ENCODE measurements at regions not wholly inside any gene's neighbourhood (a gene's known extent, or its start where the extent isn't known, plus 50 kb on each side); places are given as distances from the start of the nearest gene placed in this dataset.

DNA sequence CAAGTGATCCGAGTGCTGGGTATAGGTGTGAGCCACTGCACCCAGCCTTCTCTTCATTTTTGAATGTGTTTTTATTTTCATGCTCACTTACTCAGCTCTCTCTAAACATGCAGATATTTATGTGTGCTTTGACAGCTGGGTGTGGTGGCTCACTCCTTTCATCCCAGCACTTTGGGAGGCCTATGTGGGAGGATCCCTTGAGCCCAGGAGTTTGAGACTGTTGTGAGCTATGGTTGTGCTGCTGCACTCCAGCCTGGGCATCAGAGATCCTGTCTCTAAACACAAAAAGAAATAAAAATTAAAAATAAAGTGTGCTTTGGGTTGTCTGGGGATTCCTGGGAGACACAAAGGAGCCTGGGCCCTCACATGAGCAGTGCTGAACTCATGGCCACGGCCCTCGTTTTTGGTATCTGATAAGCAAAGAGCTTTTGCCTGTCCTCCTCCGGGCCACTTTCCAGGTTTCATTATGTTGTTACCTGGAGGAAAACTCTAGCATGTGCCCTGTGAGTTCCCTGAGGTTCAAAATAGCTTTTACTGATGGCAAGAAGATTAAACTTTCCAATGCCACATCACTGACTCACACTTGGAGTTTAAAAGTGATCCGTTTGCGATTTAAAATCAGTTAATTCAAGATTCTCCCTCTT, 78.5 kb downstream of the CD164 start (continued):
- TF ChIP-seq, protein P1, sequence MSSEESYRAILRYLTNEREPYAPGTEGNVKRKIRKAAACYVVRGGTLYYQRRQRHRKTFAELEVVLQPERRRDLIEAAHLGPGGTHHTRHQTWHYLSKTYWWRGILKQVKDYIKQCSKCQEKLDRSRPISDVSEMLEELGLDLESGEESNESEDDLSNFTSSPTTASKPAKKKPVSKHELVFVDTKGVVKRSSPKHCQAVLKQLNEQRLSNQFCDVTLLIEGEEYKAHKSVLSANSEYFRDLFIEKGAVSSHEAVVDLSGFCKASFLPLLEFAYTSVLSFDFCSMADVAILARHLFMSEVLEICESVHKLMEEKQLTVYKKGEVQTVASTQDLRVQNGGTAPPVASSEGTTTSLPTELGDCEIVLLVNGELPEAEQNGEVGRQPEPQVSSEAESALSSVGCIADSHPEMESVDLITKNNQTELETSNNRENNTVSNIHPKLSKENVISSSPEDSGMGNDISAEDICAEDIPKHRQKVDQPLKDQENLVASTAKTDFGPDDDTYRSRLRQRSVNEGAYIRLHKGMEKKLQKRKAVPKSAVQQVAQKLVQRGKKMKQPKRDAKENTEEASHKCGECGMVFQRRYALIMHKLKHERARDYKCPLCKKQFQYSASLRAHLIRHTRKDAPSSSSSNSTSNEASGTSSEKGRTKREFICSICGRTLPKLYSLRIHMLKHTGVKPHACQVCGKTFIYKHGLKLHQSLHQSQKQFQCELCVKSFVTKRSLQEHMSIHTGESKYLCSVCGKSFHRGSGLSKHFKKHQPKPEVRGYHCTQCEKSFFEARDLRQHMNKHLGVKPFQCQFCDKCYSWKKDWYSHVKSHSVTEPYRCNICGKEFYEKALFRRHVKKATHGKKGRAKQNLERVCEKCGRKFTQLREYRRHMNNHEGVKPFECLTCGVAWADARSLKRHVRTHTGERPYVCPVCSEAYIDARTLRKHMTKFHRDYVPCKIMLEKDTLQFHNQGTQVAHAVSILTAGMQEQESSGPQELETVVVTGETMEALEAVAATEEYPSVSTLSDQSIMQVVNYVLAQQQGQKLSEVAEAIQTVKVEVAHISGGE (CRISPR knock-in tag; IDR thresholded peaks at IDR 0.05), result peak in 1 of 3 experiments; percentile 26; a peak in 1 of 6 replicates
- TF ChIP-seq SMAD4 (CRISPR knock-in tag; conservative IDR thresholded peaks at IDR 0.05) (peak; percentile 48), BRD4 (IDR thresholded peaks at IDR 0.05) (0 out of 2 replicates have a peak, but pooled peaks have one; percentile 63), POLR2AphosphoS5 (IDR thresholded peaks at IDR 0.05; ENCODE audit: control insufficient read depth, insufficient read depth, low read depth, low read length) (no peak), TRIM28 (IDR thresholded peaks at IDR 0.05) (peak; percentile 67; the same call in 1 of the 2 replicates), ZNF436 (CRISPR knock-in tag; IDR thresholded peaks at IDR 0.05) (no peak), MECOM (CRISPR knock-in tag; IDR thresholded peaks at IDR 0.05) (peak; percentile 15; the same call in 1 of the 2 replicates), GTF2E2 (tag; IDR thresholded peaks at IDR 0.05) (peak; percentile 93), PCBP2 (IDR thresholded peaks at IDR 0.05; ENCODE audit: low read depth, low read length, poor library complexity, severe bottlenecking) (no peak)
- TF ChIP-seq, protein P2, sequence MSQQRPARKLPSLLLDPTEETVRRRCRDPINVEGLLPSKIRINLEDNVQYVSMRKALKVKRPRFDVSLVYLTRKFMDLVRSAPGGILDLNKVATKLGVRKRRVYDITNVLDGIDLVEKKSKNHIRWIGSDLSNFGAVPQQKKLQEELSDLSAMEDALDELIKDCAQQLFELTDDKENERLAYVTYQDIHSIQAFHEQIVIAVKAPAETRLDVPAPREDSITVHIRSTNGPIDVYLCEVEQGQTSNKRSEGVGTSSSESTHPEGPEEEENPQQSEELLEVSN (IDR thresholded peaks at IDR 0.05; ENCODE audit: borderline replicate concordance in 1 of 2, extremely low read depth in 1 of 2, insufficient read depth in 1 of 2, insufficient read length in 1 of 2, low read depth in 1 of 2, low read length in 1 of 2, poor library complexity in 1 of 2, severe bottlenecking in 1 of 2), result peak in 1 of 2 experiments; percentile 42
- TF ChIP-seq, protein P3, sequence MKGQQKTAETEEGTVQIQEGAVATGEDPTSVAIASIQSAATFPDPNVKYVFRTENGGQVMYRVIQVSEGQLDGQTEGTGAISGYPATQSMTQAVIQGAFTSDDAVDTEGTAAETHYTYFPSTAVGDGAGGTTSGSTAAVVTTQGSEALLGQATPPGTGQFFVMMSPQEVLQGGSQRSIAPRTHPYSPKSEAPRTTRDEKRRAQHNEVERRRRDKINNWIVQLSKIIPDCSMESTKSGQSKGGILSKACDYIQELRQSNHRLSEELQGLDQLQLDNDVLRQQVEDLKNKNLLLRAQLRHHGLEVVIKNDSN (CRISPR knock-in tag; IDR thresholded peaks at IDR 0.05), result no peak
- TF ChIP-seq, protein P4, sequence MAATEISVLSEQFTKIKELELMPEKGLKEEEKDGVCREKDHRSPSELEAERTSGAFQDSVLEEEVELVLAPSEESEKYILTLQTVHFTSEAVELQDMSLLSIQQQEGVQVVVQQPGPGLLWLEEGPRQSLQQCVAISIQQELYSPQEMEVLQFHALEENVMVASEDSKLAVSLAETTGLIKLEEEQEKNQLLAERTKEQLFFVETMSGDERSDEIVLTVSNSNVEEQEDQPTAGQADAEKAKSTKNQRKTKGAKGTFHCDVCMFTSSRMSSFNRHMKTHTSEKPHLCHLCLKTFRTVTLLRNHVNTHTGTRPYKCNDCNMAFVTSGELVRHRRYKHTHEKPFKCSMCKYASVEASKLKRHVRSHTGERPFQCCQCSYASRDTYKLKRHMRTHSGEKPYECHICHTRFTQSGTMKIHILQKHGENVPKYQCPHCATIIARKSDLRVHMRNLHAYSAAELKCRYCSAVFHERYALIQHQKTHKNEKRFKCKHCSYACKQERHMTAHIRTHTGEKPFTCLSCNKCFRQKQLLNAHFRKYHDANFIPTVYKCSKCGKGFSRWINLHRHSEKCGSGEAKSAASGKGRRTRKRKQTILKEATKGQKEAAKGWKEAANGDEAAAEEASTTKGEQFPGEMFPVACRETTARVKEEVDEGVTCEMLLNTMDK (IDR thresholded peaks at IDR 0.05; ENCODE audit: borderline replicate concordance, insufficient read depth, low read depth, low read length, poor library complexity, severe bottlenecking), result no peak

Data from K562 (cell line).